K562 (cell line): ENCODE measurements at regions not wholly inside any gene's neighbourhood (a gene's known extent, or its start where the extent isn't known, plus 50 kb on each side); places are given as distances from the start of the nearest gene placed in this dataset.

Experiments
- ARHGAP35 ChIP-seq: fragments of 450-650 bp; IDR thresholded peaks from 2 replicates; pipeline ENCODE4 v1.6.1; 2018; ENCODE audit not compliant: partially characterized antibody
- HIVEP1 ChIP-seq: fragments of 250-450 bp; sonication (Bioruptor Pico); IDR thresholded peaks from 2 replicates; pipeline ENCODE4 v1.4.0; 2020; ENCODE audit warnings: mild to moderate bottlenecking
- NR2C1 ChIP-seq, 2 experiments: fragments of 450-650 bp; IDR thresholded peaks; 2 replicates each; pipeline ENCODE4 v1.6.1; 2017; ENCODE audit warnings: mild to moderate bottlenecking in 2 of 2, antibody characterized with exemption in 1 of 2, inconsistent platforms in 1 of 2, missing compliant biosample characterization in 1 of 2, missing genetic modification characterization in 1 of 2
- PTBP1 ChIP-seq: fragments of 200-400 bp; formaldehyde crosslinking; IDR thresholded peaks from 2 replicates; pipeline ENCODE4 v1.6.1; 2017; ENCODE audit warnings: low read depth, low read length
- SMC3 ChIP-seq: conservative IDR thresholded peaks from 2 replicates; pipeline ENCODE4 v1.6.1; 2011; ENCODE audit warnings: low read depth, low read length, improper control_type of control experiment; ENCODE audit not compliant: insufficient read depth
- TEAD4 ChIP-seq, 2 experiments: sonication (generic) in 1 of 2; formaldehyde crosslinking in 1 of 2; IDR thresholded peaks; 2 replicates each; pipeline versions ENCODE4 v1.6.1 to v1.8.0; 2012 to 2022; ENCODE audit warnings: borderline replicate concordance in 1 of 2, inconsistent platforms in 1 of 2, low read length in 1 of 2, mild to moderate bottlenecking in 1 of 2, missing genetic modification reagents in 1 of 2
- ZNF274 ChIP-seq: IDR thresholded peaks from 2 replicates; pipeline ENCODE4 v1.6.1; 2011; ENCODE audit warnings: low read depth, mild to moderate bottlenecking, low read length, moderate library complexity, borderline replicate concordance
- TF ChIP-seq, protein P1 (sequence below): fragments of 450-650 bp; conservative IDR thresholded peaks from 2 replicates; pipeline ENCODE4 v1.6.1; 2016; ENCODE audit warnings: missing genetic modification characterization, low read depth, mild to moderate bottlenecking, control low read depth, missing compliant biosample characterization
- TF ChIP-seq, protein P2 (sequence below): sonication (generic); formaldehyde crosslinking; IDR thresholded peaks from 2 replicates; pipeline ENCODE4 v1.9.0; 2022; ENCODE audit warnings: mild to moderate bottlenecking, missing genetic modification reagents
- TF ChIP-seq, protein P3 (sequence below): sonication (generic); formaldehyde crosslinking; IDR thresholded peaks from 2 replicates; pipeline ENCODE4 v1.8.0; 2023; ENCODE audit warnings: mild to moderate bottlenecking, missing genetic modification reagents

DNA sequence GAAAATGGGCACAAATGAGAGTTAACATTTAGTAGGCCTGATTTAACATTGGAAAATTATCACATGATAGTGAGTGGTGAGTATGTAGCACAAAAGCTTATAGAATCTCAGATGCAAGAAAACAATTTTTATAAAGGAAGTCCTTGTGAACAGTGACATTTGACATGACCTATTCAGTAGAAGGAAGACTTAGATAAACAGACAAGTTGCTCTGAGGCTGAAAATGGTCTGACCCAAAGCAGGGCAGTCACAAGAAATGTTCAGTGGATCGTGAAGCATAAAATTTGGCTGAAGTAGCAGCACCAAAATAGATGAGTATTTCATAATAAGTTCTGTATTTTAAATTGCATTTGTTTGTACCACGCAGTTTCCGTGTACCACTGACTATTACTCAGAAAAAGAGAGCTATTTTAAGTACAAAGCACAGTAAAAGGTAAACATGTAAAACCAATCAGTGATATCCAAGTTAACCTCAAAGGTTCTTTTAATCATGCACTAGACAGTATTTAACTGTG lies 605.7 kb upstream of the PABPC4L start:
- TF ChIP-seq, protein P1, sequence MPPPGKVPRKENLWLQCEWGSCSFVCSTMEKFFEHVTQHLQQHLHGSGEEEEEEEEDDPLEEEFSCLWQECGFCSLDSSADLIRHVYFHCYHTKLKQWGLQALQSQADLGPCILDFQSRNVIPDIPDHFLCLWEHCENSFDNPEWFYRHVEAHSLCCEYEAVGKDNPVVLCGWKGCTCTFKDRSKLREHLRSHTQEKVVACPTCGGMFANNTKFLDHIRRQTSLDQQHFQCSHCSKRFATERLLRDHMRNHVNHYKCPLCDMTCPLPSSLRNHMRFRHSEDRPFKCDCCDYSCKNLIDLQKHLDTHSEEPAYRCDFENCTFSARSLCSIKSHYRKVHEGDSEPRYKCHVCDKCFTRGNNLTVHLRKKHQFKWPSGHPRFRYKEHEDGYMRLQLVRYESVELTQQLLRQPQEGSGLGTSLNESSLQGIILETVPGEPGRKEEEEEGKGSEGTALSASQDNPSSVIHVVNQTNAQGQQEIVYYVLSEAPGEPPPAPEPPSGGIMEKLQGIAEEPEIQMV (tag): no peak
- TF ChIP-seq ARHGAP35 (no peak), ZNF274 (no peak), NR2C1 (IDR thresholded peaks at IDR 0.05) (no peak), NR2C1 (tag; IDR thresholded peaks at IDR 0.05) (no peak), SMC3 (no peak), TEAD4 (IDR thresholded peaks at IDR 0.05; ENCODE audit: low read length) (no peak), TEAD4 (CRISPR knock-in tag; IDR thresholded peaks at IDR 0.05; ENCODE audit: borderline replicate concordance) (no peak), PTBP1 (no peak), HIVEP1 (CRISPR knock-in tag) (no peak)
- TF ChIP-seq, protein P2, sequence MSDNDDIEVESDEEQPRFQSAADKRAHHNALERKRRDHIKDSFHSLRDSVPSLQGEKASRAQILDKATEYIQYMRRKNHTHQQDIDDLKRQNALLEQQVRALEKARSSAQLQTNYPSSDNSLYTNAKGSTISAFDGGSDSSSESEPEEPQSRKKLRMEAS (CRISPR knock-in tag): no peak
- TF ChIP-seq, protein P3, sequence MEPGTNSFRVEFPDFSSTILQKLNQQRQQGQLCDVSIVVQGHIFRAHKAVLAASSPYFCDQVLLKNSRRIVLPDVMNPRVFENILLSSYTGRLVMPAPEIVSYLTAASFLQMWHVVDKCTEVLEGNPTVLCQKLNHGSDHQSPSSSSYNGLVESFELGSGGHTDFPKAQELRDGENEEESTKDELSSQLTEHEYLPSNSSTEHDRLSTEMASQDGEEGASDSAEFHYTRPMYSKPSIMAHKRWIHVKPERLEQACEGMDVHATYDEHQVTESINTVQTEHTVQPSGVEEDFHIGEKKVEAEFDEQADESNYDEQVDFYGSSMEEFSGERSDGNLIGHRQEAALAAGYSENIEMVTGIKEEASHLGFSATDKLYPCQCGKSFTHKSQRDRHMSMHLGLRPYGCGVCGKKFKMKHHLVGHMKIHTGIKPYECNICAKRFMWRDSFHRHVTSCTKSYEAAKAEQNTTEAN: no peak
